IMR-90 (cell line): ENCODE measurements at regions not wholly inside any gene's neighbourhood (a gene's known extent, or its start where the extent isn't known, plus 50 kb on each side); places are given as distances from the start of the nearest gene placed in this dataset.

Experiments used
- ATAC-seq: fragments of 200-7000 bp; cut with Tn5 transposase; 2 replicates; pipeline ENCODE4 v1.9.1; 2020; ENCODE audit warnings: low read depth, mild to moderate bottlenecking, moderate library complexity
- BruUV-seq: library from RNA; stranded (reverse); fragments of 400-500 nt; replicated peaks from 2 replicates; lab custom pipeline; 2021; lab: Mats Ljungman, UMichigan
- CTCF ChIA-PET: fragments of 300-600 bp; formaldehyde crosslinking; extraction: SDS; loops from one replicate; lab custom pipeline; 2021; ENCODE audit warnings: antibody characterized with exemption; lab: Yijun Ruan, JAX
- POLR2A ChIA-PET: fragments of 300-600 bp; sonication (Branson Sonifier 250); formaldehyde crosslinking; loops from one replicate; lab custom pipeline; 2022; ENCODE audit warnings: antibody characterized with exemption; ENCODE audit not compliant: unreplicated experiment; lab: Charles Lee
- DNase-seq: peaks from one replicate; pipeline ENCODE4 v3.0.0; 2013
- H2AFZ ChIP-seq: replicated peaks from 2 replicates; pipeline ENCODE3; 2013; ENCODE audit warnings: low read length, mild to moderate bottlenecking; ENCODE audit not compliant: poor library complexity
- H2AK5ac ChIP-seq: 2 replicates; pipeline ENCODE4 v1.6.1; 2013; ENCODE audit warnings: low read depth, low read length, inconsistent platforms
- H2AK9ac ChIP-seq: replicated peaks from 2 replicates; pipeline ENCODE3; 2013; ENCODE audit warnings: mild to moderate bottlenecking, low read depth, low read length, moderate library complexity; ENCODE audit not compliant: poor library complexity
- H2BK120ac ChIP-seq: 2 replicates; pipeline ENCODE4 v1.6.1; 2013; ENCODE audit warnings: low read depth, low read length, inconsistent platforms
- H2BK15ac ChIP-seq: 3 replicates; pipeline ENCODE4 v1.6.1; 2013; ENCODE audit warnings: low read depth, low read length, inconsistent platforms
- H2BK20ac ChIP-seq: 2 replicates; pipeline ENCODE4 v1.6.1; 2013; ENCODE audit warnings: low read depth, mild to moderate bottlenecking, inconsistent platforms, low read length, moderate library complexity
- H2BK5ac ChIP-seq: 2 replicates; pipeline ENCODE4 v1.6.1; 2013; ENCODE audit warnings: mild to moderate bottlenecking, low read depth, low read length, inconsistent platforms; ENCODE audit not compliant: poor library complexity, severe bottlenecking
- H3K14ac ChIP-seq: replicated peaks from 2 replicates; pipeline ENCODE4 v1.6.1; 2013; ENCODE audit warnings: low read depth, low read length, inconsistent platforms
- H3K18ac ChIP-seq: 2 replicates; pipeline ENCODE4 v1.6.1; 2013; ENCODE audit warnings: low read depth, low read length, control low read depth
- H3K23ac ChIP-seq: 2 replicates; pipeline ENCODE4 v1.6.1; 2013; ENCODE audit warnings: low read depth, low read length, inconsistent platforms
- H3K27ac ChIP-seq: 2 replicates; pipeline ENCODE4 v1.5.1; 2013; ENCODE audit warnings: mild to moderate bottlenecking, control low read depth, low read length; ENCODE audit not compliant: insufficient read depth
- H3K27me3 ChIP-seq: 2 replicates; pipeline ENCODE4 v1.6.1; 2013; ENCODE audit warnings: low read length; ENCODE audit not compliant: control insufficient read depth, insufficient read depth
- H3K36me3 ChIP-seq: 2 replicates; pipeline ENCODE4 v1.6.1; 2013; ENCODE audit warnings: low read length, mixed read lengths; ENCODE audit not compliant: control insufficient read depth, insufficient read depth
- H3K4ac ChIP-seq: 2 replicates; pipeline ENCODE4 v1.6.1; 2013; ENCODE audit warnings: low read depth, low read length, inconsistent platforms
- H3K4me1 ChIP-seq: 2 replicates; pipeline ENCODE4 v1.6.1; 2013; ENCODE audit warnings: low read length, mixed read lengths; ENCODE audit not compliant: control insufficient read depth, insufficient read depth
- H3K4me2 ChIP-seq: 2 replicates; pipeline ENCODE4 v1.6.1; 2013; ENCODE audit warnings: low read depth, mild to moderate bottlenecking, control low read depth, low read length, moderate library complexity
- H3K4me3 ChIP-seq: 2 replicates; pipeline ENCODE4 v1.5.1; 2013; ENCODE audit warnings: low read depth, mild to moderate bottlenecking, control low read depth, low read length, moderate library complexity; ENCODE audit not compliant: insufficient read depth
- H3K56ac ChIP-seq: 2 replicates; pipeline ENCODE4 v1.6.1; 2013; ENCODE audit warnings: low read length, inconsistent platforms; ENCODE audit not compliant: insufficient read depth; ENCODE audit errors: extremely low read depth
- H3K79me1 ChIP-seq, 2 experiments: 2 replicates each; pipeline ENCODE4 v1.6.1; 2013; ENCODE audit warnings: low read length in 2 of 2, inconsistent platforms in 1 of 2, low read depth in 1 of 2
- H3K9ac ChIP-seq: 2 replicates; pipeline ENCODE4 v1.6.1; 2013; ENCODE audit warnings: low read depth, low read length, control low read depth
- H3K9me1 ChIP-seq: 2 replicates; pipeline ENCODE4 v1.6.1; 2013; ENCODE audit warnings: low read length, inconsistent platforms; ENCODE audit not compliant: insufficient read depth
- H3K9me3 ChIP-seq: 2 replicates; pipeline ENCODE4 v1.6.1; 2013; ENCODE audit warnings: low read length; ENCODE audit not compliant: control insufficient read depth, insufficient read depth
- H4K20me1 ChIP-seq: 2 replicates; pipeline ENCODE4 v1.6.1; 2013; ENCODE audit warnings: low read length, inconsistent platforms; ENCODE audit not compliant: insufficient read depth
- H4K5ac ChIP-seq: 2 replicates; pipeline ENCODE4 v1.6.1; 2013; ENCODE audit warnings: mild to moderate bottlenecking, low read depth, low read length, control low read depth
- H4K8ac ChIP-seq, 2 experiments: 2 replicates each; pipeline ENCODE4 v1.6.1; 2013; ENCODE audit warnings: low read depth in 2 of 2, low read length in 2 of 2, control low read depth in 1 of 2, inconsistent platforms in 1 of 2
- H4K91ac ChIP-seq: 2 replicates; pipeline ENCODE4 v1.6.1; 2013; ENCODE audit warnings: low read depth, low read length, inconsistent platforms; ENCODE audit not compliant: insufficient read depth
- BHLHE40 ChIP-seq: fragments of 150-350 bp; IDR thresholded peaks from 2 replicates; pipeline ENCODE4 v1.6.1; 2016; ENCODE audit warnings: mild to moderate bottlenecking, low read depth, low read length
- CTCF ChIP-seq: conservative IDR thresholded peaks from 2 replicates; pipeline ENCODE4 v1.5.1; 2012; ENCODE audit warnings: mild to moderate bottlenecking, low read depth, low read length, improper control_type of control experiment
- FOS ChIP-seq: fragments of 150-350 bp; IDR thresholded peaks from 2 replicates; pipeline ENCODE4 v1.6.1; 2016; ENCODE audit warnings: low read depth, low read length
- MAFK ChIP-seq: IDR thresholded peaks from 2 replicates; pipeline ENCODE4 v1.6.1; 2012; ENCODE audit warnings: low read depth, low read length, improper control_type of control experiment
- MAZ ChIP-seq: IDR thresholded peaks from 2 replicates; pipeline ENCODE4 v1.6.1; 2012; ENCODE audit warnings: low read depth, mild to moderate bottlenecking, low read length, improper control_type of control experiment, moderate library complexity, borderline replicate concordance
- POLR2A ChIP-seq: IDR thresholded peaks from 2 replicates; pipeline ENCODE4 v1.6.1; 2012; ENCODE audit warnings: mild to moderate bottlenecking, low read depth, low read length
- RAD21 ChIP-seq: IDR thresholded peaks from 2 replicates; pipeline ENCODE4 v1.6.1; 2012; ENCODE audit warnings: low read length, improper control_type of control experiment
- RFX5 ChIP-seq: IDR thresholded peaks from 2 replicates; pipeline ENCODE4 v1.8.0; 2012; ENCODE audit warnings: low read depth, mild to moderate bottlenecking, low read length, moderate library complexity
- SMC3 ChIP-seq: fragments of 150-350 bp; IDR thresholded peaks from 2 replicates; pipeline ENCODE4 v1.6.1; 2016; ENCODE audit warnings: low read depth, mild to moderate bottlenecking, antibody characterized with exemption, low read length, moderate library complexity
- USF2 ChIP-seq: fragments of 150-350 bp; IDR thresholded peaks from 2 replicates; pipeline ENCODE4 v1.6.1; 2017; ENCODE audit warnings: mild to moderate bottlenecking, antibody characterized with exemption, low read length, low read depth
- WGBS, 2 experiments: methylation state at CpG; one replicate each; pipeline versions ENCODE4 v1.1.5 to v1.1.7; 2013; ENCODE audit warnings: missing lambda C conversion rate in 2 of 2; ENCODE audit not compliant: insufficient read length in 1 of 2; ENCODE audit errors: extremely low coverage in 2 of 2; 5-methylcytosine and 5-hydroxymethylcytosine counted together
- dilution Hi-C: fragments of 300-500 bp; cut with HindIII; formaldehyde crosslinking; loops from one replicate; pipeline ENCODE4 v1.14.3; 2018; ENCODE audit warnings: low sequenced_read_pairs; ENCODE audit not compliant: unreplicated experiment
- in situ Hi-C: fragments of 300-500 bp; cut with MboI; formaldehyde crosslinking; loops from 3 replicates; pipeline ENCODE4 v1.14.3; 2019; ENCODE audit warnings: low sequenced_read_pairs, inconsistent platforms, mixed read lengths
- intact Hi-C: fragments of 100-400 bp; cut with micrococcal nuclease; formaldehyde crosslinking; loops from 2 replicates; pipeline ENCODE4 v1.10.0; 2022
- TF ChIP-seq, protein P1 (sequence below): fragments of 150-350 bp; IDR thresholded peaks from 2 replicates; pipeline ENCODE4 v1.6.1; 2016; ENCODE audit warnings: low read depth, mild to moderate bottlenecking, low read length, moderate library complexity, borderline replicate concordance

DNA sequence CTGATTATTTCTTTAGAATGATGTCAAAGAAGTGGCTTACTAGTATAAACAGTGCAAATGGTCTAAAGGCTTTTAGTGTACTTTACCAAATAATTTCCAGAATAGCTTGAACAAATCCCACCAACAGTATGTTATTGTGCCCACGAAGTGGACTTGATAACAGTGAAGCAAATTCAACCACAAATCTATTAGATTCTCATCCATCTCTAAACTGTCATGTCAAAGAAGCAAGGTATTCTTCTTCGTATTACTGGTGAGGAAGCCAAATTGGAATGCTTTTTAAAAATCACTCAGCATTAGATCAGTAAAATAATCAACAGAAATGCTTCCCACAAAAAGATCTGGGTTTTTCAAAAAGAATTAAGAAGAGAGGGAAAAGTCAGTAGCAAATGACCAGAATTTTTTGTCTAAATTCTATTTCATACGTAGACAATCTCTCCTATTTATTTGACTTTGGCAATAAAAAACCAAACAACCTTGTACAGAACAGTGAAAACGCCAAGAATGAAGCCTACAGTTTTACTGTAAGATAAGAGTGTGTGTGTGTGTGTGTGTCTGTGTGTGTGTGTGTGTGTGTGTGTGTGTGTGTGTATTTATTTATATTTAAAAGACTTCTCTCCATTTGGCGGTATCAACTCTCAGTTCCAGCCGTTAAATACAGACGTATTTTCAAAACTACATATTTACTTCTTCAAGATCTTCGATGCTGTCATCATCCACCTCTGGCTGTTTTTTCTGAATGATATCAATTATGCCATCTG lies 114.6 kb downstream of the CYB561 start:
- ChIA-PET POLR2A (no interaction called here), CTCF (no interaction called here)
- no peak overlapping the region for H2BK20ac ChIP-seq
- no peak overlapping the region for H2BK5ac ChIP-seq
- no peak overlapping the region for H3K9ac ChIP-seq
- no peak overlapping the region for H2AK5ac ChIP-seq
- no peaks in the 10 kb centered on the region for H3K4me1 ChIP-seq
- no peak overlapping the region for H2AFZ ChIP-seq
- H3K9me3 ChIP-seq, result no peaks in the 10 kb centered on the region
- H2BK15ac ChIP-seq, result no peak overlapping the region
- 0 out of 2 replicates have a peak, but pooled peaks cover 3% of the 10 kb centered on the region for H3K9me1 ChIP-seq
- H3K4ac ChIP-seq, result no peak overlapping the region
- H2AK9ac ChIP-seq, result no peak overlapping the region
- peaks cover 7% of the 10 kb centered on the region; the same call in 1 of the 2 replicates for H3K36me3 ChIP-seq
- no peak overlapping the region for H3K4me3 ChIP-seq
- H3K27me3 ChIP-seq, result no peaks in the 10 kb centered on the region
- H3K4me2 ChIP-seq, result no peak overlapping the region
- H3K79me1 ChIP-seq, result peaks cover 4 to 15% of the 10 kb centered on the region in 2 experiments; a peak in 1 of 4 replicates
- H3K18ac ChIP-seq, result no peak overlapping the region
- in situ Hi-C loops, result no loop called here
- H3K23ac ChIP-seq, result no peak overlapping the region
- 27% methylated on average over 4 of the region's 8 CpGs; no CpG with 5 or more reads in 1 of the 2 experiments for WGBS, 2 experiments
- no peaks in the 10 kb centered on the region for H4K20me1 ChIP-seq
- TF ChIP-seq USF2 (no peak), RAD21 (no peak), POLR2A (no peak), MAFK (no peak), FOS (no peak), MAZ (no peak), SMC3 (no peak), BHLHE40 (no peak), RFX5 (no peak), CTCF (no peak)
- TF ChIP-seq, protein P1, sequence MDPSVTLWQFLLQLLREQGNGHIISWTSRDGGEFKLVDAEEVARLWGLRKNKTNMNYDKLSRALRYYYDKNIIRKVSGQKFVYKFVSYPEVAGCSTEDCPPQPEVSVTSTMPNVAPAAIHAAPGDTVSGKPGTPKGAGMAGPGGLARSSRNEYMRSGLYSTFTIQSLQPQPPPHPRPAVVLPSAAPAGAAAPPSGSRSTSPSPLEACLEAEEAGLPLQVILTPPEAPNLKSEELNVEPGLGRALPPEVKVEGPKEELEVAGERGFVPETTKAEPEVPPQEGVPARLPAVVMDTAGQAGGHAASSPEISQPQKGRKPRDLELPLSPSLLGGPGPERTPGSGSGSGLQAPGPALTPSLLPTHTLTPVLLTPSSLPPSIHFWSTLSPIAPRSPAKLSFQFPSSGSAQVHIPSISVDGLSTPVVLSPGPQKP, result no peak
- H3K27ac ChIP-seq, result no peak overlapping the region
- H3K56ac ChIP-seq, result no peak overlapping the region
- ATAC-seq (no peak), DNase-seq (no peak)
- intact Hi-C loops, result loop anchor here (5.0 kb wide), 1 partner anchor 39 kb away; no protein-coding TSS in a partner anchor
- no peak overlapping the region for H2BK120ac ChIP-seq
- dilution Hi-C loops, result no loop called here
- no peak overlapping the region for H4K8ac ChIP-seq
- no TSS peak for BruUV-seq
- H4K5ac ChIP-seq, result no peak overlapping the region
- H4K91ac ChIP-seq, result no peak overlapping the region
- no peak overlapping the region for H3K14ac ChIP-seq
